Heart right ventricle (tissue), 16 donors: ENCODE measurements at regions not wholly inside any gene's neighbourhood (a gene's known extent, or its start where the extent isn't known, plus 50 kb on each side); places are given as distances from the start of the nearest gene placed in this dataset.

Experiments used
- ATAC-seq, 8 donors: fragments of 200-7000 bp; cut with Tn5 transposase; one replicate each; pipeline ENCODE4 v1.9.1; 2020; ENCODE audit warnings: mild to moderate bottlenecking in 8 of 8, moderate library complexity in 8 of 8, moderate number of reproducible peaks in 1 of 8
- DNase-seq, 2 donors: peaks; one replicate each; pipeline ENCODE4 v3.0.0-alpha.2; 2020
- H3K27ac ChIP-seq, 10 donors: fragments of 200-600 bp; sonication (generic) in 2 of 10; one replicate each; pipeline versions ENCODE4 v1.5.0 to v1.8.0; 2020 to 2022; ENCODE audit warnings: mild to moderate bottlenecking in 3 of 10
- H3K27me3 ChIP-seq, 7 donors: fragments of 200-600 bp; one replicate each; pipeline ENCODE4 v1.8.0; 2021 to 2022; ENCODE audit warnings: mild to moderate bottlenecking in 2 of 7
- H3K36me3 ChIP-seq, 9 donors: fragments of 200-600 bp; sonication (generic) in 1 of 9; one replicate each; pipeline versions ENCODE4 v1.5.0 to v1.8.0; 2020 to 2022; ENCODE audit warnings: mild to moderate bottlenecking in 2 of 9
- H3K4me1 ChIP-seq, 9 donors: fragments of 200-600 bp; sonication (generic) in 1 of 9; one replicate each; pipeline versions ENCODE4 v1.5.0 to v1.8.0; 2020 to 2022; ENCODE audit warnings: mild to moderate bottlenecking in 4 of 9
- H3K4me3 ChIP-seq, 10 donors: fragments of 200-600 bp; sonication (generic) in 2 of 10; one replicate each; pipeline versions ENCODE4 v1.5.0 to v1.8.0; 2020 to 2022; ENCODE audit warnings: mild to moderate bottlenecking in 7 of 10, moderate library complexity in 2 of 10
- H3K9me3 ChIP-seq, 11 donors: fragments of 200-600 bp in 10 of 11; sonication (generic) in 2 of 11; one replicate each; pipeline versions ENCODE4 v1.5.0 to v1.8.0; 2013 to 2022; ENCODE audit warnings: mild to moderate bottlenecking in 2 of 11, control low read depth in 1 of 11, moderate library complexity in 1 of 11
- WGBS, 2 donors: extraction: QIAGEN DNeasy Blood & Tissue Kit; methylation state at CpG; one replicate each; pipeline ENCODE4 v1.1.7; 2013; ENCODE audit warnings: inconsistent platforms in 1 of 2; 5-methylcytosine and 5-hydroxymethylcytosine counted together
- intact Hi-C, 10 donors: fragments of 100-400 bp; cut with DNase I; formaldehyde crosslinking; loops; one replicate each; pipeline versions ENCODE4 v1.11.1 to v1.14.2; 2022
- TF ChIP-seq, protein P1 (sequence below), 9 donors: fragments of 200-600 bp; sonication (generic) in 2 of 9; IDR thresholded peaks; one replicate each; pipeline versions ENCODE4 v1.5.0 to v1.8.0; 2021 to 2022; ENCODE audit warnings: antibody characterized with exemption in 9 of 9, mild to moderate bottlenecking in 5 of 9, moderate library complexity in 1 of 9
- donor health status: Arrhythmogenic right ventricular cardiomyopathy.
- donor health status: ischemic (EF 13 %, LVEDD 7.1; RV severe dilation, severe dysfunction).
- donor health status: healthy with polysubstance abuse.
- donor health status: DM: no; HTN: yes; CAD: no.
- donor health status: DM: no; HTN: no; CAD: no.
- donor health status: ischemic (EF 25% LVEDD 6.9; RV normal size, moderate dysfunction).
- donor health status: ischemic (EF 25% LVEDD 5.7; RV mildly dilated, moderate dysfunction).
- donor health status: healthy.
- donor health status: DM: yes; HTN: yes; CAD: no.
- donor health status: Ischemic cardiomyopathy.
- donor health status: ischemic (EF 35%, LVEDD 5.7; RV mildly dilated, moderate dysfunction).
- donor health status: nonischemic (EF 11% LVEDD 7.7; RV severe dilation, severe dysfunction).
- donor health status: DM: yes; HTN: yes; CAD: no.
- donor health status: PGD.
- donor health status: ischemic (EF 29% LVEDD 5.4; RV normal size, mild dysfunction).
- donor health status: nonischemic (EF 23%, LVEDD 6.1; RV moderate dilation, normal function).

DNA sequence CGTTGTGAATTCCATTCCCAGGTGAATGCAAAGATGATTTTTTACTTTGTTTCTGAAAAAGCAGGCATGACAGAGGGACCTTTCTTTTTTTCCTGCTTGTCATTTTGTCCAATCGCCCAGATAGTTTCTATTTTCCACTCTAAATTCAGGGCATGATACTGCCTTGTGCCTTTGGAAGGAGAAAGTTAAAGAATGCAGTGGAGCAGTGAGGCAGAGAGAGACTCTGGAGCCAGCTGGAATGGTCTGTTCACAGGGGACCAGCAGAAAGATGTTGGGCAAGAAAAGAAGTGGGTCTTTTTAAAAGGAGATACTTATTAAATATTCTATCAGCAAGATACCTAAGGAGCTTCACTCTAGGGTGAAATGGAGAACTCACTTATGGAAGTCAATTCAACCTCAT is 532.3 kb downstream of the BRINP1 start:
- intact Hi-C loops: loop anchor here in 1 of 10 donors (10.0 kb wide), 2 partner anchors 448 to 528 kb away; partner anchors contain the start of gene BRINP1
- TF ChIP-seq, protein P1, sequence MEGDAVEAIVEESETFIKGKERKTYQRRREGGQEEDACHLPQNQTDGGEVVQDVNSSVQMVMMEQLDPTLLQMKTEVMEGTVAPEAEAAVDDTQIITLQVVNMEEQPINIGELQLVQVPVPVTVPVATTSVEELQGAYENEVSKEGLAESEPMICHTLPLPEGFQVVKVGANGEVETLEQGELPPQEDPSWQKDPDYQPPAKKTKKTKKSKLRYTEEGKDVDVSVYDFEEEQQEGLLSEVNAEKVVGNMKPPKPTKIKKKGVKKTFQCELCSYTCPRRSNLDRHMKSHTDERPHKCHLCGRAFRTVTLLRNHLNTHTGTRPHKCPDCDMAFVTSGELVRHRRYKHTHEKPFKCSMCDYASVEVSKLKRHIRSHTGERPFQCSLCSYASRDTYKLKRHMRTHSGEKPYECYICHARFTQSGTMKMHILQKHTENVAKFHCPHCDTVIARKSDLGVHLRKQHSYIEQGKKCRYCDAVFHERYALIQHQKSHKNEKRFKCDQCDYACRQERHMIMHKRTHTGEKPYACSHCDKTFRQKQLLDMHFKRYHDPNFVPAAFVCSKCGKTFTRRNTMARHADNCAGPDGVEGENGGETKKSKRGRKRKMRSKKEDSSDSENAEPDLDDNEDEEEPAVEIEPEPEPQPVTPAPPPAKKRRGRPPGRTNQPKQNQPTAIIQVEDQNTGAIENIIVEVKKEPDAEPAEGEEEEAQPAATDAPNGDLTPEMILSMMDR (IDR thresholded peaks at IDR 0.05): no peak
- no peaks in the 10 kb centered on the region for H3K4me1 ChIP-seq
- H3K4me3 ChIP-seq: no peak overlapping the region
- no peaks in the 10 kb centered on the region for H3K27me3 ChIP-seq
- DNase-seq (no peak), ATAC-seq (no peak)
- no peaks in the 10 kb centered on the region for H3K9me3 ChIP-seq
- whole genome bisulfite sequencing, 2 donors: 47 to 66% methylated on average over 2 of the region's 2 CpGs
- no peaks in the 10 kb centered on the region for H3K36me3 ChIP-seq
- no peak overlapping the region for H3K27ac ChIP-seq

DNA sequence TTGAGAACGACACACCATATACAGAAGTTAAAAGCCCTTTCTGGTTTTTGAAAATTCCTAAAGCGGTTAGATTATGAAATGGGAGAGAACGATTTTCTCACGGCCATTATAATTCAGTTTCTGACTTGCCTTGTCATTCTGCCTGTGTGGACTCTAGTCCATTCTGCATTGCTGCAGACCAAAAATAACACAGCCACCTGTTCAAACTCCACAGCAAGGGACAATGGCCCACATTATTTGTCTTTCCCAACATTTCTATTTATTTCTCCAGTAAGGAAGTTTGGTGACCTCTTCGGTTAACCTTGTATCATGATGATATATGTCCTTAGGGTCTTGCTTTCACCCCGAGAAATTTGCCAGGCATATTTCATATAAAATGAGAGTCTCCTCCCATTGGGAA is 497.7 kb downstream of the BRINP1 start:
- H3K4me1 ChIP-seq: no peaks in the 10 kb centered on the region
- TF ChIP-seq, protein P1 (IDR thresholded peaks at IDR 0.05): no peak
- intact Hi-C loops: no loop called here
- no peaks in the 10 kb centered on the region for H3K36me3 ChIP-seq
- H3K9me3 ChIP-seq: no peaks in the 10 kb centered on the region
- ATAC-seq (no peak), DNase-seq (no peak)
- no peak overlapping the region for H3K4me3 ChIP-seq
- H3K27ac ChIP-seq: no peak overlapping the region
- 80 to 85% methylated on average over 6 of the region's 6 CpGs for WGBS, 2 donors
- no peaks in the 10 kb centered on the region for H3K27me3 ChIP-seq

DNA sequence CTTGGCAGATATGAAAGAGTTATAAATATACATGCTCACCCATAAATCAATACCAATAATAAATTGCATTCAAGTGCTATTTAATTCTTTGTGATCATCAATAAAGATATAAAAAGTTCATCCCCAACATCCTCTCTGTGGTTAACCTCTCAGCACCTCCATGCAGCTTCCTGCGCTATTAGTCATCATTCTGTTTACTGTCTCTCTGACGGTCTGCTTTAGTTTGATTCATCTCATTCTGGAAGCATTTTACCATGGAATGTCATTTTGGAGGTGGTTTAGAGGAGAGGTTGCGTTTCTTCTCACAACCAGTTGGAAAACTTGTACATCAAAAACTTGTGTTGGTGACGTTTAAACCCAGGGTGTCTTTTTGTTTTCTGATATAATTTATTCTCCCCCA is 486.6 kb downstream of the BRINP1 start:
- intact Hi-C loops: loop anchor here in 1 of 10 donors (10.0 kb wide), 1 partner anchor 272 kb away; no protein-coding TSS in a partner anchor

DNA sequence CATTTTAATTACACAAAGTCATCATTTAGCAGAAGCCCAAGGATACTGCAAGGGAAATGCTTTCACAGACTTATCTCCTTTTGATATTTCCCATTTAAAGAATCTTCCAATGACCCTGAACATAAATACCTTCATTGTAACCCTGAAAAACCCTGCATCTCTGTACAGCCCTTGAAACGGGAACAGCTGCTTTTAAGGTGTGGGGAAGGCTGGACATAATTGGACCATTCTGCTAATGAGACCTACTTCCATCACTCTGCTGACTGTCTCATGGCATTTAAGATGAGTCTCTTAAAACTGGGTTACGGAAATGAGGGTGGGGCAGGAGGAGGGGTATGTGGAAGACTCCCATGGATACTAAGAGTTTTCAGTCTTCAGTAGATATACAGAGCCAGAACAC is 485.8 kb downstream of the BRINP1 start:
- Histone ChIP-seq H3K4me3 (no peak overlapping the region), H3K9me3 (peaks cover 0 to 3% (median 0%) of the 10 kb centered on the region in 11 donors), H3K4me1 (no peaks in the 10 kb centered on the region), H3K27ac (no peak overlapping the region), H3K36me3 (no peaks in the 10 kb centered on the region), H3K27me3 (no peaks in the 10 kb centered on the region)
- 48 to 72% methylated on average over 2 of the region's 2 CpGs for WGBS, 2 donors
- DNase-seq: no peak
- intact Hi-C loops: loop anchor here in 1 of 10 donors (10.0 kb wide), 1 partner anchor 271 kb away; no protein-coding TSS in a partner anchor
- no peak for ATAC-seq
- TF ChIP-seq, protein P1 (IDR thresholded peaks at IDR 0.05): no peak

More for the DNA sequence above, 486.6 kb downstream of the BRINP1 start:
- Histone ChIP-seq H3K27ac (no peak overlapping the region), H3K27me3 (no peaks in the 10 kb centered on the region), H3K4me3 (no peak overlapping the region), H3K9me3 (peaks cover 0 to 3% (median 0%) of the 10 kb centered on the region in 11 donors), H3K4me1 (no peaks in the 10 kb centered on the region), H3K36me3 (no peaks in the 10 kb centered on the region)
- TF ChIP-seq, protein P1 (IDR thresholded peaks at IDR 0.05): no peak
- ATAC-seq (no peak), DNase-seq (no peak)
- WGBS, 2 donors: 68 to 78% methylated on average over 4 of the region's 4 CpGs
